ENCODE measurements at regions not wholly inside any gene's neighbourhood (a gene's known extent, or its start where the extent isn't known, plus 50 kb on each side); places are given as distances from the start of the nearest gene placed in this dataset.

GRCh38 chr4:17066972-17067371 is 168.5 kb upstream of the LDB2 start:
- Histone ChIP-seq H3K4me1 (peaks cover 20% of the 10 kb centered on the region), H3K4me3 (no peak overlapping the region), H3K9me3 (no peaks in the 10 kb centered on the region), H3K36me3 (no peaks in the 10 kb centered on the region), H3K27ac (no peak overlapping the region), H3K27me3 (no peaks in the 10 kb centered on the region)
- WGBS: 40% methylated on average over 4 of the region's 4 CpGs
- TF ChIP-seq POLR2A (IDR thresholded peaks at IDR 0.05): no peak
- TF ChIP-seq EP300 (IDR thresholded peaks at IDR 0.05): no peak
- no peak for TF ChIP-seq POLR2AphosphoS5 (IDR thresholded peaks at IDR 0.05)
- DNase-seq (ENCODE audit: low spot score in 2 of 2): no peak

GRCh38 chr4:17066236-17066635 is 167.8 kb upstream of the LDB2 start:
- TF ChIP-seq POLR2A (IDR thresholded peaks at IDR 0.05) (no peak), POLR2AphosphoS5 (IDR thresholded peaks at IDR 0.05) (no peak), EP300 (IDR thresholded peaks at IDR 0.05) (no peak)
- TF ChIP-seq, protein P1, sequence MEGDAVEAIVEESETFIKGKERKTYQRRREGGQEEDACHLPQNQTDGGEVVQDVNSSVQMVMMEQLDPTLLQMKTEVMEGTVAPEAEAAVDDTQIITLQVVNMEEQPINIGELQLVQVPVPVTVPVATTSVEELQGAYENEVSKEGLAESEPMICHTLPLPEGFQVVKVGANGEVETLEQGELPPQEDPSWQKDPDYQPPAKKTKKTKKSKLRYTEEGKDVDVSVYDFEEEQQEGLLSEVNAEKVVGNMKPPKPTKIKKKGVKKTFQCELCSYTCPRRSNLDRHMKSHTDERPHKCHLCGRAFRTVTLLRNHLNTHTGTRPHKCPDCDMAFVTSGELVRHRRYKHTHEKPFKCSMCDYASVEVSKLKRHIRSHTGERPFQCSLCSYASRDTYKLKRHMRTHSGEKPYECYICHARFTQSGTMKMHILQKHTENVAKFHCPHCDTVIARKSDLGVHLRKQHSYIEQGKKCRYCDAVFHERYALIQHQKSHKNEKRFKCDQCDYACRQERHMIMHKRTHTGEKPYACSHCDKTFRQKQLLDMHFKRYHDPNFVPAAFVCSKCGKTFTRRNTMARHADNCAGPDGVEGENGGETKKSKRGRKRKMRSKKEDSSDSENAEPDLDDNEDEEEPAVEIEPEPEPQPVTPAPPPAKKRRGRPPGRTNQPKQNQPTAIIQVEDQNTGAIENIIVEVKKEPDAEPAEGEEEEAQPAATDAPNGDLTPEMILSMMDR (IDR thresholded peaks at IDR 0.05): no peak
- H3K27ac ChIP-seq: no peak overlapping the region
- WGBS: 38% methylated on average over 1 of the region's 1 CpG

DNA sequence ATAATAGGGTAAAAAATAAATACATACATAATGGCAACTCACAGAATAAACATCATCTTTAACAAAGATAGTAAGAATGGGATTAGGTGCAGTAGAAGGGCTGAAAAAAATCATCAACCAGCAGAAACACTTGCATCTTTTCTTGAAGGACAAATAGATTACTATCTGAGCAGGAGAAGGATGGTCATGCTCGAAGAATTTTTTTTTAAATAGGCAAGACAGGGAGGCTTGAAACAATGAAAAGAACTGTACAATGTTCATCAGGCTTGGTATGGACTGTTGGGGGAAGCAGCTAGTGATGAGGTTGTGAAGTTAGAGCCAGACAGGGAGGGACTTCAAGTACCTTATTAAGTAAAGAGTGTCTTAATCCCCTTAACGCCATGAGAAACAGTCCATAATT is 167.4 kb upstream of the LDB2 start:
- Histone ChIP-seq H3K27me3 (no peaks in the 10 kb centered on the region), H3K4me1 (peaks cover 20% of the 10 kb centered on the region)
- WGBS: 73% methylated on average over 2 of the region's 2 CpGs

More at GRCh38 chr4:17066236-17066635, 167.8 kb upstream of the LDB2 start:
- Histone ChIP-seq H3K27me3 (no peaks in the 10 kb centered on the region), H3K36me3 (no peaks in the 10 kb centered on the region), H3K4me3 (no peak overlapping the region), H3K4me1 (peaks cover 20% of the 10 kb centered on the region), H3K9me3 (no peaks in the 10 kb centered on the region)
- no peak for DNase-seq (ENCODE audit: low spot score in 2 of 2)

GRCh38 chr4:17064959-17065358 is 166.5 kb upstream of the LDB2 start:
- 92% methylated on average over 4 of the region's 4 CpGs for WGBS
- TF ChIP-seq POLR2AphosphoS5 (IDR thresholded peaks at IDR 0.05) (no peak), EP300 (IDR thresholded peaks at IDR 0.05) (no peak), POLR2A (IDR thresholded peaks at IDR 0.05) (no peak)
- TF ChIP-seq, protein P1 (IDR thresholded peaks at IDR 0.05): no peak
- no peaks in the 10 kb centered on the region for H3K36me3 ChIP-seq
- DNase-seq (ENCODE audit: low spot score in 2 of 2): no peak
- peaks cover 21% of the 10 kb centered on the region for H3K4me1 ChIP-seq
- no peak overlapping the region for H3K27ac ChIP-seq
- no peaks in the 10 kb centered on the region for H3K27me3 ChIP-seq
- H3K9me3 ChIP-seq: no peaks in the 10 kb centered on the region
- no peak overlapping the region for H3K4me3 ChIP-seq

More for the DNA sequence above, 167.4 kb upstream of the LDB2 start:
- H3K36me3 ChIP-seq: no peaks in the 10 kb centered on the region
- no peak overlapping the region for H3K27ac ChIP-seq
- H3K9me3 ChIP-seq: no peaks in the 10 kb centered on the region
- no peak overlapping the region for H3K4me3 ChIP-seq
- DNase-seq (ENCODE audit: low spot score in 2 of 2): no peak
- TF ChIP-seq POLR2A (IDR thresholded peaks at IDR 0.05) (no peak), EP300 (IDR thresholded peaks at IDR 0.05) (no peak)
- TF ChIP-seq, protein P1 (IDR thresholded peaks at IDR 0.05): no peak

DNA sequence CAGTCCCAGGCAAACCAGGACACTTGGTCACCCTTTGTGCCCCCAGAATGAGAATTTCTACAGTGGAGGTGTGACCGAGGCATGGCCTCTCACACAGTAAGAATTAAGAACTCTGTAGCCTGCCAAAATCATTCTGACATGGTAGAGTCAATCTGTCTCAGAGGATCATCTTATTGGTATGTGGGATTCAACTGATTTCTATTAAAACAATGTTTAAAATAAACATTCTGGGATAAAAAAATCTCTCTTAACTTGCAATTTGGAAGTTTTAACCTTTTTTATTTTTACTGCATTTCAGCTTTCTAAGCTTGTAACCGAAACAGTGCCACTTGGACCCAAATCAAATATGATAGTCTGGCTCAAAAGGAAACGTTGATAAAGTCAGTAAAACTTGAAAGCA is 165.4 kb upstream of the LDB2 start:
- 45% methylated on average over 3 of the region's 3 CpGs for WGBS
- DNase-seq (ENCODE audit: low spot score in 2 of 2): no peak

More for the DNA sequence above, 165.4 kb upstream of the LDB2 start:
- Histone ChIP-seq H3K9me3 (no peaks in the 10 kb centered on the region), H3K4me1 (peaks cover 27% of the 10 kb centered on the region), H3K27ac (no peak overlapping the region), H3K36me3 (no peaks in the 10 kb centered on the region), H3K27me3 (no peaks in the 10 kb centered on the region), H3K4me3 (no peak overlapping the region)
- TF ChIP-seq, protein P1 (IDR thresholded peaks at IDR 0.05): no peak
- TF ChIP-seq POLR2AphosphoS5 (IDR thresholded peaks at IDR 0.05) (no peak), POLR2A (IDR thresholded peaks at IDR 0.05) (no peak), EP300 (IDR thresholded peaks at IDR 0.05) (no peak)

All from suprapubic skin (tissue), 4 donors.